HUDEP-2 (cell line): ENCODE measurements at regions not wholly inside any gene's neighbourhood (a gene's known extent, or its start where the extent isn't known, plus 50 kb on each side); places are given as distances from the start of the nearest gene placed in this dataset.
"Not testable (repeated sequence)": the region's sequence is repeated elsewhere in the genome, so short reads cannot be mapped to it uniquely, and the experiment has no call there.

Experiments
- DNase-seq, 76 experiments: peaks; one replicate each; lab custom pipeline; 2025; ENCODE audit not compliant: unreplicated experiment in 76 of 76; lab: John Stamatoyannopoulos, UW

DNA sequence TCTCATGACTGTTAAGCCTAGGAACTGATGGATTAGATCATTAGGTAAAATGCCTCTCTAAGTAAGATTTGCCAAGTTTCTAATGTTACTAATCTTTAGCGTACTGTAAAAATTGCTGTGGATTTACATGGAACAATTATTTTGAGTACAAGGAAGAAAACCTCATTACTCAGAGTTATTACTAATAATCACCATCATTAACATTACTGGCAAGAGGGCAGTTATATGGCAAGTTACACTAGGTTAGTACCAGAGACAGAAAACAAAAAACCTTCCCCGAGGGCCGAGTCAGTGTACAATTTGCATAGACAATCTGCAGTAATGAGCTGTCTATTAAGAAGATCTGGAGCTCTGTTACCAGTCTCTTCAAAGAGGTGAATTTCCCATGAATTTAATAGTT lies 775.6 kb downstream of the GATA3 start:
- no peak for DNase-seq

DNA sequence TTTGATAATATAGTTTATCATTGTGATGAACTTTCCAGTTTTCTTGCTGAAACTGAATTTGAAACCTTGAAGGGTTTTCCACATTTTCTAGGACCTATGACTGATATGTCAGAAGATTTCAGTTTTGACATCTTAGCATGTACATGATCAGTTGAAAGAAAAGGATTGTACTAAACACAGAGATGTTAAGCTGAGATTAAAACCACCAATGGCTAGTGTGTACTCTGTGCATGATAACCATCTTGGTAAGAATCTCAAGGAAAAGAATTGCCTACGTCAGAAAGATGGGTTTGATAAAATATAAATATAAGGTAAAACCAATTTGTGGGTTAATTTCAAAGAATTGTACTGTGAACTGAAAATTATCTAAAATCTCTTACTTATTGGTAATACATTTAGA lies 776.4 kb downstream of the GATA3 start:
- DNase-seq, result no peak

DNA sequence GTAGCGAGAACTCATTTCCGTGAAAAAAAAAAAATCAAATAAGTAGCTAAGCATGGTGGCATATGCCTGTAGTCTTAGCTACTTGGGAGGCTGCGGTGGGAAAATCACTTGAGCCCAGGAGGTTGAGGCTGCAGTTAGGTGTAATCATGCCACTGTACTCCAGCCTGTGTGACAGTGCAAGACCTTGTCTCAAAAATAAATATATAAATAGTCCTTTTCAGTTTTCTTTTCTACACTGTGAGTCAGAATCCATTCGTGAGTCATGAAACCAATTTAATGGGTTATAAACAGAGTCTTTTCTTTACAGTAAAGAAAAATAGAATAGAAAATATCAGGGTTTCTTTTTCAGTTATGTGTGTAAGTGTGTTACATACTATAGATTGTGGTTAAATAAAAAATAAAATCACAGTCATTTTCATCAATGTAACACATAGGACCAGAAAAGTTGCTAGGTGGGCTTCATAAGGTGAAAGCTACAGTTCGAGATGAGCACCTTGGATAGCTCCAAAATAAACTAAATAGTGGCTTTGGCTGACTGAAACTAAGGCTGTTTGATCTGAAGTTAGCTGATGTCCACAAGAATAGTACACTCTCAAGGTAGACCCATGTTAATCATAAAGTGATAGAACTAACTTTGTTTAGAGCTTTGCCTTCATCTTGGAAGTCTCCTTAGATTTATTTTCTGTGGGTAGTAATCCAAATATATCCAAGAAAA lies 781.1 kb downstream of the GATA3 start:
- no peak for DNase-seq

DNA sequence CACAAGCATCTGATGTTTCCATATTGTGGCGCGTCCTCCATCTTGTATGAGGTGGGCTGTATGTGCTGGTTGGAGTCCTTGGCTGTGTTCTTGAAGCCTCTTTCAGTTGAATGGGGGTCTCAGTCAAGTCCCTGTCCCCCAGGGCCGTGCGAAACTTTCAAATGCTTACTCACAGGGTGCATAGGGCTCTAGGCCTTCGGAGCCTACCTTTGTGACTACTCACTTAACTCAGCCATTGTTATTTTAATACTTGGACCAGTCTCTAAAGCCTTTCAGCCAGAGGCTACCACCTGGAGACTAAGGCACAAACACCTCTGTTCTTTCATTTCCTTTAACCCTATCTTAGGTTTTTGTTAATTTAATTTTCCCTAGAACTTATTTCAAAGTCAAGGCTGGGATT lies 785.9 kb downstream of the GATA3 start:
- DNase-seq, result no peak

DNA sequence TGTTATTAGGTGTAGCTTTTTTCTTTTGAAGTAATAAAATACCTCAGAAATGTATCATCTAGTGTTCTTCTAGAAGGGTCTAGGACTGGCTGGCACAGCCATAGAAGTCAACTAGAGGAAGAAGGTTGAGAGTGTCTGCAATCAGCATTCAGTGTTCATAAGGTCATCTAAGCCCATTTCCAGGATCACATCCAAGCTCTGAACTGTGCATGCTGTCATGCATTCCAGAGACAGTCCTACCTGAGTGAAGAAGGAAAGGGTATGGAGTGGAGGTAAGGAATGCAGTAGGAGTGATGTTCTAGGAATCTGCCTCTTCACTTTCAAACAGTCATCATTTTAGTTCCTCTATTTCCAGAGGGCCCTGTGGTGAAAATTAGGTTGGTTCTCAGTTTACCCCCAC lies 789.7 kb downstream of the GATA3 start:
- DNase-seq, result no peak

DNA sequence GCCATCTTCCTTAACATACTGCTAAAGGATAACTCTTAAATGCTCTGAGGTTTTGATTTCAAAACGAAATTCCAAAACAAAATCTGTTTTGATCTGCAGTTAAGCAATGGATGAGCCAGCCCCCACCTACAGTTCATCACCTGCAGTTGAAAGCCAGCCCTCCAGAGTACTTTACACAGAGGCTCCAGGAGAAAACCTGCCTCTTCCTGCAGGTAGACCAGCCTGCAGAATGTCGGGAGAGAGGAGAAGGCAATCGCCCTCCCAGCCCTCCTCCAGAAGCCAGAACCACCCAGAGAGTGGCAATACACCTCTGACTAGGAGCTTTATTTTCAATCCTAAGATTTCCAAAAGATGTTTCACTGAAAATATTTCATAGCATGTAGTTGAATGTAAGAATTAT lies 798.1 kb downstream of the GATA3 start:
- DNase-seq, result no peak

DNA sequence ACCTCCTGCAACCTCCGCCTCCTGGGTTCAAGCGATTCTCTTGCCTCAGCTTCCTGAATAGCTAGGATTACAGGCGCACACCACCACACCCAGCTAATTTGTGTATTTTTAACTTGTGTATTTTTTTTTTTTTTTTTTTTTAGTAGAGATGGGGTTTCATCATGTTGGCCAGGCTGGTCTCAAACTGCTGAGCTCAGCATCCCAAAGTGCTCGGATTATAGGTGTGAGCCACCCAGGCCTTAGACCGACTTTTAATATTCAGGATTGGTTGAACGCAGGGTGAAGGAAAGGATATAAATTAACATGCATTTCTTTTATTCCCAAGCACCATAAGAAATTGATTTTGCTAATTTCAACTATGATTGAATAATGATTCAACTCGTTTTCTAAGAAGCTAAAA lies 798.6 kb downstream of the GATA3 start:
- no peak for DNase-seq

DNA sequence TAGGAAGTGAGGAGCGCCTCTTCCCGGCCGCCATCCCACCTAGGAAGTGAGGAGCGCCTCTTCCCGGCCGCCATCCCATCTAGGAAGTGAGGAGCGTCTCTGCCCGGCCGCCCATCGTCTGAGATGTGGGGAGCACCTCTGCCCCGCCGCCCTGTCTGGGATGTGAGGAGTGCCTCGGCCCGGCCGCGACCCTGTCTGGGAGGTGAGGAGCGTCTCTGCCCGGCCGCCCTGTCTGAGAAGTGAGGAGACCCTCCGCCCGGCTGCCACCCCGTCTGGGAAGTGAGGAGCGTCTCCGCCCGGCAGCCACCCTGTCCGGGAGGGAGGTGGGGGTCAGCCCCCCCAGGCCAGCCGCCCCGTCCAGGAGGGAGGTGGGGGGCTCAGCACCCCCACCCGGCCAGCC lies 814.4 kb downstream of the GATA3 start:
- DNase-seq, result not testable (repeated sequence)

DNA sequence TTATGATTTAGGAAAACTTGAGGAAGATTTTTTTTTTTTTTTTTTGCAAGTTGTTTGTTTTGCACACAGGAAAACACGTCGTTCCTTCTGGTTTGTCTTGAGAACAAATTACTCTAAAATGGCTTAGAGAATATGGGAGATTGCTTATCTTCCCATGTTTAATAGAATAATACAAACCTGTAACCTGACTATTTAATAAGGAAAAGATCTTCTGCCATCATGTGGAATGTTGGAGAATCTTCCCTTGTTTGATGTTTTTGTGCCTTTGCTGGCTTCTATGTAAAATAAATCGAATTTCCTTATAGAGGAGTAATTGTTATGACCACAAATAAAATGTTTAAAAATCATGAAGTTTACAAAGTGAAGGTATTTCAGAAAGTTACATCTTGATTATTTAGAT lies 818.8 kb downstream of the GATA3 start:
- DNase-seq, result no peak

DNA sequence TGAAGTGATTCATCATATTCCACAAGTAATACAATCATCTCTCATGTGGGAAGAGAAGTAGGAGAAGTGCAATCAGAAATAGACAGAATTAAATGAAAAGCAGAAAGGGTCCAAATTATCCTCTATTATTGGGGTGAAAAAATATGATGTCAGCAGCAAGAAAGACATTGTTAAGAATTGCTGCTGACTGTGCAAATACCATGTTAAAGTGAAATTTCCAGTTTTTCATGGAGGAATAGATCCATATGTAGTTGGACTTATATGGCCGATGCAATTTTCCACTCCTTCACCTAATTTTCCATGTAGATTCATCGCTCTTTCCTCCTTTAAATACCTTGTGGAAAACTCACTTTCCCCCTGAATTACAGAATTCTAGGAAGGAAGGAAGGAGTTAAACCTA lies 819.8 kb downstream of the GATA3 start:
- DNase-seq, result no peak

DNA sequence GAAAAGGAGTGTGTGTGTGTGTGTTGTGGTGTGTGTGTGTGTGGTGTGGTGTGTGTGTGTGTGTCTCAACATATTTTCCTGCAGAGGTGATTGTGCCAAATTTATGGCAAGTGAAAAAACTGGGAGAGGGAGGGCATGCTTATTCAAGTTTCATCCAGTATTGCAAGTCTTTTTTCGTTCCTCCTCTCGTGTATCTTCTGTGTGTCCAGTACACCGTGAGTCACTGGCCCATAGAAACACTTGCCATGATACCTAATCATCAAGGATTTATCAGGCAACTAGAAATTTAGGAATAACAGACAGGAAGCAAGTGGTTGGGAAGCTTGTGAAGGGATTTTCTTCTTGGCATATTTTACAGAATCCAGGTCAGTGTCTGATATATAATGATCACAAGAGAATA lies 820.5 kb downstream of the GATA3 start:
- DNase-seq, result no peak

DNA sequence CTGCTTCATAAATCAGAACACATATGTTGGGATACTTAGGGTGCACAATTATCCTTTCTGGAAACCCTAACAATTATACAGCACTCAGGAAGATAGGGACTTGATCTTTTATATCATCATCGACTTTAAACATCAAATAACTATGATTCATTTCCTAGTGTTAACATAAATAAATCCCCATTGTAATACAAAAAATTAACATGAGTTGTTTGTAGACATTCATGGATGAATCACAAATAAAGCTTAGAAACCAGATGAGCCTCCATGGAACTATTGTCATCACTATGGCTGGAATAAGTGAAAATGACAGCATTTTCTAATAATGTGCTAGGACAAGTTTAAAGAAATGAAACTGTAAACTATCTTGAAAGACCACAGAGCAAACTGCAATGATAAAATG lies 821.7 kb downstream of the GATA3 start:
- no peak for DNase-seq

DNA sequence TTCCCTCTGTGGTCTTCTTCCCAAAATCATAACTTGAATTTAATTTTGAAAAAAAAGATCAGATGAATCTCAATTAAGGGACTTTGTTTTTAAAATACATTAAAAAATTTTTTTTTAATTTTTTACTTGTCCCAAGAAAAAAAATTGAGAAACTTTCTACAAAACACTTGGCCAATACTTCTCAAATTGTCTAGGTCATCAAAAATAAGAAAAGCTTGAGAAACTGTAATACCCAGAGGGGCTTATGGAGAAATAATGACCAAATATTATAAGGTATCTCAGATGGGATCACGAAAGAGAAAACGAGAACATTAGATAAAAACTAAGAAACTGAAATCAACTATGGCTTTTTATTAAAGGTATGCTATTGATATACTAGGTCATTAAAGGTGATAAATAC lies 835.0 kb downstream of the GATA3 start:
- DNase-seq, result no peak

DNA sequence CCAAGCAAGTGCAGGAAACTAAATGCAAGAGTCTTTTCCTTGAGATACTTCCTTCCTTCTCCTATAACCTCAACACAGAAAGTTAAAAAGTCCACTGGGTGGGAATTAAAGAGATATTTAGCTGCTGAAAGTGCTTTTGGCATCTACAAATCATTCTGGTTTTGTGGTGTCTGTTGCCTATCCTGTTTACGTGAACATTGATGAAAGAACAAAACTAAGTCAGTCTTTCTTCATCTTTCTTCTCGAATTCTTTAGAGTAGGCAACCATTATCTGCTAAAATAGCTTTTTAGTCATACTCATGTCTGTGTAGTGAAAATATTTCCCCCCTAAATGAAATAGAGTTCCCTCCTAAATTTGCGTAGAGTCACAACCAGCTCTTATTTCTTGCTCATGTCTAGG lies 838.6 kb downstream of the GATA3 start:
- no peak for DNase-seq

DNA sequence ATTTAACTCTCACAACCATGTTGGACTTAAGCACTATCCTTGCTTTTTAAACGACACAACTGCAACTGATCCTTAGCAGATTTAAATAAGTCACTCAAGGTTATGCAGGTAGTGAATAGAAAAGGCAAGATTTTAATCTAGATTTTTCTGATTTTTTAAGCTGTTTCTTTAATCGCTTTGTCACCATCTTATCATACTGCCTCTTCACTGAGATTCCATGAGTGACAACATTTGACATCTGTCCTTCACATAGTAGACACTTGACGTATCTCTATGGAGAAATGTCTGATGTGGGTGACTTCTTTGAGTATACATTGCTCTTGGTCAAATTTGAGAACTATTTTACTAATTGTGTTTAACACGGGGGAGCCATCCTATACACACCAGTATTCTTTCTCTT lies 839.7 kb downstream of the GATA3 start:
- DNase-seq, result no peak

DNA sequence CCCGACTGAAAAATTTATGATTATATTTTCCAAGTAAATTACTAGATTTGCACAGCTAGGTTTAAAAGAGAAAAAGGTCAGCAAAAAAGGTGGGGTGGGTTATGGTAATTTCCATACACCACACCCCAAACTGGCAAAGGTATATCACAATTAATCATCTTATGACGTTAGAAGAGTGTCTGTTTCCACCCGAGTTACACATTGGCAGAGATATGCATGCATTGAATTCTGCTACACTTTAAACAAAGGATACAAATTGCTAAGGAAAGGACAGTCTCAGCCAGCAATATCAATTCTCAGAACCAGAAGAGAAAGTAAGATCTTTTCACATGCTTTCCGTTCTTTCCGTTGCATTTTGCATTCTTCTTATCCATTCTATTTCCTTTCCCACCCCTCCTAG lies 843.3 kb downstream of the GATA3 start:
- DNase-seq, result no peak

DNA sequence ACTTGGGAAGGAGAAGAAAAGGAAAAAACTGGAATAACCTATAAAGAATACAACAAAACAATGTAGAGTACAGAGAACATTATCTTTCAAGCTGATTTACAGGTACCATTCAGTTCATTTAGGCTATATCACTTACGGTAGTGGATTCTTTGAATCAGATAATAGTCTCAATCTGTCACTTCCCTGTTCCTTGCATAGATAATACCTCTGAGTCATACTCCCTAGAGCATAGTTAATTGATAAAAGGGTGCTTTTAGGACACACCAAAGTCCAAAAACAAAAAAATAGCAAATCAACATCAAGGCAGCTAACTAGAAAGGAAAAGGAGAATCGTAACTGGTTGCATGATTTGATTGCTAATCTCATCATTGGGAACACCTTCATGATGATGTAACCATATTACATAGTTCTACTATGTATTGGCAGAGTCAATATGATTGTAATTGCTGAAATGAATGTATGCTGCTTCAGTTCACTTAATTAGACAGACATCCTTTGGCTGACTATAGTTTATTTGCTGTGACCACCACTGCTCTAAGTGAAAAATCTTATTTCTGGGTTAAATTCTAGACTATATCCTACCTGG lies 844.4 kb downstream of the GATA3 start:
- DNase-seq, result no peak

DNA sequence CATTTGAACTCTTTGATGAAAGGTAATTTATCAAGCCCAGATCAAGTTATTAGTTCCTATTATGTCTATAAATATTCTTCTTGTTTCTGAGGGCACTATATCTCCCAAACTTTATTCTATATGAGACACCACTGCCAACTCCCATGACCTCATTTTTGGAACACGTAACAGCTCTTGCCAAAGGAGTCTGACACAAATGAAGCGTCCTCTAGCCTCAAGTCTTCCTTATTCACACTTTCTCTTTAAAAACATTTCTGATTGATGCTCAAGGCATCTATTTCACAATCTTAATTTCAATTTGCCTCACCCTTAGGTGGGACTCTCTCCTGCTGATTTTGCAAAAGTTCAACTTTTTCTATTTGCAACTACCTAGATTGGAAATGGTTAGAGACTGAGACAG lies 848.4 kb downstream of the GATA3 start:
- DNase-seq, result no peak

DNA sequence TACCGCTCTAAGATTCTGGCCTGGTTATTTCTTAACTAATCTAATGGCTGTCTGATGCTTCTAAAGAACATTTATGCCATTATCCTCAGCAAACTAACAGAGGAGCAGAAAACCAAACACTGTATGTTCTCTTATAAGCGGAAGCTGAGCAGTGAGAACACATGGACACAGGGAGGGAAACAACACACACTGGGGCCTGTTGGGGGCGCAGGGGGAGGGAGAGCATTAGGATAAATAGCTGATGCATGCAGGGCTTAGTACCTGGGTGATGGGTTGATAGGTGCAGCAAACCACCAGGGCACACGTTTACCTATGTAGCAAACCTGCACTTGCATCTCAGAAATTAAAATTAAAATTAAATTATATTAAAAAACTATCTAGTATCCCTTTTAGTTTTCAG lies 853.5 kb downstream of the GATA3 start:
- DNase-seq, result no peak

DNA sequence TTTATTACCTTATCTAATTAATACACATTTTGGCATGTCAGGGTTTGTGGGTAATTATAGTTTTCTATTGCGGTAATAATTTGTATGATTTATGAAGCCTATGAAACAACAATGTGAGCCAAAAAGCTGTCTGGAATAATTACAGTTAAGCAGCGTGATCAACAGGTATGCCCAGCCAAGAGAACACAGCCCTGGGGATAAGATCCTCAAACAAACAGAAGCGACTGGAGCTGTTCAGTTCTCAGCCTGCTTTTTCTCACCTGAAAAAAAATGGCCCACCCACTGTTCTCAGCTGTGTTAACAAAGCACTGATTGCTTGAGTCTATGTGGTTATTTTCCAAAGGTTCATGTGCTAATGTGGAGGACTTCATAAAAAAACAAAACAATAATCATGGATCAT lies 855.8 kb downstream of the GATA3 start:
- no peak for DNase-seq

DNA sequence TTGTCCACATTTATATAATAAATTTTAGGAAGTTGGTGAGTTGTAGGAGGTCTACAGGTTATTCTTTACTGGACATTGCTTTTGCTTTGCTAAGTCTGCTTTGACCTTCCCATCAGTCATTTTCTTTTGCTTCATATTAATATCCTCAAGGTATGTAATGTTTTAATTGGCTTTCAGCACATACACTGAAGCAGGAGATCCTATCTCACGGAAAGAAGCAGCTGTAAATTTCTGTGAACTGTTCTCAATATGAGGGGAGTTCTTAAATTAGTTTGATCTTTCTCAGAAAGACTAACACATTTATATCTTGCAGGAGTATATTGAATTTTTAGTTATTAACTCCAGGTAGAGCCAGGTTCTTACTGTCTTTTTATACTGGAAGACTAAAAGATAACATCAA lies 856.5 kb downstream of the GATA3 start:
- DNase-seq, result no peak

DNA sequence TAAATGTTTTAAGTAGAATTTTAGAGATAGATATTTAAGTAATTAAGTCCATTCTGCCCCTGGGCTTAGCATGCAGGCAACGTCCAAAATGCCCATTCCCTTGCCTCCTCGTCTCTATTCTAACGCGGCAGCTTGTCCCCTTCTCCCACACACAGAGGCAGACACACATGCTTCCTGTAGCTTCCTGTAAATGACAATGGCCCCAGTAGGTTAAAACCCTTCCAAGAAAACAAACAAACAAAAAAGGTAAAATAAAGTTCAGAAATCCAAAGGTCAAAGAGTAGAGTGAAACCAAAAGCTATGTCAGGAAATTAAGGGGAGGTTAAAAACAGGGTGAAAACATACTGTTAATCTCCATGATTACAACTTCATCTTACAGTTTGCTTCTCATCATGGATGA lies 857.6 kb downstream of the GATA3 start:
- DNase-seq, result no peak

DNA sequence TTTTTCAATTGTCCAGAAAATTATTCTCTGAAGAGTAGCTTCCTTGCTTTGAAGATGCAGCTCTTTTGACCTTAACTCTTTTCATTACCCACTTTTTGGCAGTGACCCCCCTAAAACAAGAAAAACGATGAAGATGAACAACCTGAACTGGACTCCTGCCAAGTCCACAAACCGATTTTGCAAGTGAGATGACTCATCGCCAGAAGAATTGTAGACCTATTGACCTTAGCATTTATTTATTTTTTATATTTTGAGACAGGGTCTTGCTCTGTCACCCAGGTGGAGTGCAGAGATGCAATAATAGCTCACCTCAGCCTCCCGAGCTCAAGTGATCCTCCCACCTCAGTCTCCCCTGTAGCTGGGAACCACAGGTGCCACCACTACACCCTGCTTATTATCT lies 859.2 kb downstream of the GATA3 start:
- DNase-seq, result no peak
